ENCODE measurements at regions not wholly inside any gene's neighbourhood (a gene's known extent, or its start where the extent isn't known, plus 50 kb on each side); places are given as distances from the start of the nearest gene placed in this dataset.

GRCh38 chr6:85966828-85967227 lies 324.1 kb upstream of the SYNCRIP start:
- Mint-ChIP-seq H3K36me3 (ENCODE audit: insufficient read depth in 1 of 3, low read depth in 3 of 3) (no peaks in the 10 kb centered on the region), H3K4me1 (peaks cover 0 to 4% of the 10 kb centered on the region in 2 experiments; a peak in 1 of 4 replicates), H3K27me3 (ENCODE audit: low read depth) (no peaks in the 10 kb centered on the region), H3K27ac (no peak overlapping the region; a peak in 1 of 7 replicates), H3K9me3 (no peaks in the 10 kb centered on the region), H3K4me3 (no peak overlapping the region)
- no peak overlapping the region for H4K8ac ChIP-seq (replicated peaks; ENCODE audit: insufficient read length, low read depth, low read length)
- H3K27ac ChIP-seq (ENCODE audit: insufficient read length, low read depth, low read length), result no peak overlapping the region
- H3K79me1 ChIP-seq (ENCODE audit: insufficient read depth, low read depth, low read length, poor library complexity, severe bottlenecking), result no peaks in the 10 kb centered on the region
- H2BK20ac ChIP-seq (ENCODE audit: low read depth, low read length, poor library complexity, severe bottlenecking), result no peak overlapping the region
- H3K4me2 ChIP-seq (ENCODE audit: insufficient read depth, insufficient read length, low read length), result no peak overlapping the region
- H2BK120ac ChIP-seq (ENCODE audit: low read depth, low read length, poor library complexity, severe bottlenecking), result no peak overlapping the region
- H4K20me1 ChIP-seq (ENCODE audit: control insufficient read depth, insufficient read depth, insufficient read length), result no peaks in the 10 kb centered on the region
- no peaks in the 10 kb centered on the region for H3K27me3 ChIP-seq (ENCODE audit: insufficient read depth, low read length)
- no peak overlapping the region for H3K4ac ChIP-seq (ENCODE audit: low read depth, low read length)
- no peak overlapping the region for H2BK15ac ChIP-seq (ENCODE audit: low read depth, low read length)
- H3K23me2 ChIP-seq (ENCODE audit: insufficient read length, low read depth, low read length, poor library complexity, severe bottlenecking), result no peaks in the 10 kb centered on the region
- no peaks in the 10 kb centered on the region for H3K9me3 ChIP-seq (ENCODE audit: control insufficient read depth, low read depth, low read length)
- H3K79me2 ChIP-seq (ENCODE audit: insufficient read depth, low read length), result no peaks in the 10 kb centered on the region
- H3K23ac ChIP-seq (ENCODE audit: insufficient read length, low read depth, low read length), result no peak overlapping the region
- no peak for DNase-seq
- H3T11ph ChIP-seq (ENCODE audit: low read length), result no peak overlapping the region
- H2AK5ac ChIP-seq (ENCODE audit: insufficient read length, low read length), result no peak overlapping the region
- H2AFZ ChIP-seq (ENCODE audit: low read length), result no peak overlapping the region
- H3K4me1 ChIP-seq (ENCODE audit: insufficient read depth, low read length), result no peaks in the 10 kb centered on the region
- no peak overlapping the region for H4K5ac ChIP-seq (ENCODE audit: insufficient read length, low read depth, low read length)
- no peak overlapping the region for H3K9ac ChIP-seq (ENCODE audit: extremely low read depth, insufficient read length, low read length)
- H4K91ac ChIP-seq (ENCODE audit: insufficient read length, low read depth, low read length), result no peak overlapping the region
- WGBS (ENCODE audit: extremely low coverage, insufficient read length, low lambda C conversion rate), result no CpG with 5 or more reads among the region's 5 CpGs
- H3K18ac ChIP-seq (ENCODE audit: insufficient read length, low read depth, low read length), result no peak overlapping the region
- H2BK5ac ChIP-seq (ENCODE audit: insufficient read length, low read length), result no peak overlapping the region
- no peak overlapping the region for H2BK12ac ChIP-seq (ENCODE audit: insufficient read length, low read depth, low read length)
- H3K14ac ChIP-seq (ENCODE audit: insufficient read depth, low read length), result 0 out of 2 replicates have a peak overlapping the region, but pooled peaks have one; percentile 20
- no peak for TF ChIP-seq CTCF (conservative IDR thresholded peaks at IDR 0.05)
- H3K56ac ChIP-seq (ENCODE audit: insufficient read length, low read depth, low read length), result no peak overlapping the region
